ENCODE measurements at regions not wholly inside any gene's neighbourhood (a gene's known extent, or its start where the extent isn't known, plus 50 kb on each side); places are given as distances from the start of the nearest gene placed in this dataset.

DNA sequence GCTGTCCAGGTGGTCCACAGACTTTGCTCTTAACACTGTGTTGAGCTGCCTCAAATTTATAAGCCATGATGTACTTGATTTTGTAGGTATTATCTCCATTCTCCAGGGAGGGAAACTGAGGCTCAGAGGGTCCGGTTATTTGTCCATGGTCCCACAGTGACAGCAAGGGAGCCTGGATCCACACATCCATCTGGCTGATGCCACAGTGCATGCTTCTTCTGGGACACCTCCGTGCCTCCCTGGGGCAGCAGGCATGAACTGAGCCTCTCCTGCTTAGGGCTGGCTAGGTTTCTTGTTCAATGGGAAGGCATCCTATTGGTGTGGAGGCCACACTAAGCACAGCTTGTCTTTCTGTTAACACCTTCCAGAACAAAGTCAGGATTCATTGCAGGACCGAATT lies 317.3 kb downstream of the AJAP1 start:
- no peaks in the 10 kb centered on the region for H3K9me3 ChIP-seq (ENCODE audit: insufficient read depth, low read depth, low read length)
- no peaks in the 10 kb centered on the region for H3K4me1 ChIP-seq (ENCODE audit: insufficient read depth, low read length)

DNA sequence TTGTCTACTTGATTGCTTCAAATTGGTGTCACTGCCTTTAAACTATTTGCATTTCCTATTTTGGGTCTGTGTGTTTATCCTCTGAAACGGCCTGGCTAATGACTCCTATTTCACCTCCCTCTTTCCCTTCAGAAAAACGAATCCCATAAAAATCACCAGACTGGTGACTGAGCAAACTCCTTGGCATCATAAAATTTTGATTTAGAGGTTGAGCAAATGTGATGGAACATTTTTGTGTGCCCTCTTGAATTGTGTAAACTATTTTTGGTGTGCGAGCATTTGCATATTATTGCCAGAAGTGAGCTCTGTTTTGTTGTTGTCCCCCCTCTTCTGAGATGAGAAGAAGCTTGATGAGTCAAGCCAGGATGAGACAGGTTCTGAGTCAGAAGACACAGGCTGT lies 316.1 kb downstream of the AJAP1 start:
- Histone ChIP-seq H3K9ac (ENCODE audit: low read depth, low read length) (no peak overlapping the region), H3K27ac (ENCODE audit: low read length) (no peak overlapping the region), H3K4me1 (ENCODE audit: insufficient read depth, low read length) (peaks cover 4% of the 10 kb centered on the region; the same call in 1 of the 2 replicates), H3K9me3 (ENCODE audit: insufficient read depth, low read depth, low read length) (no peaks in the 10 kb centered on the region), H3K27me3 (ENCODE audit: insufficient read depth, low read length) (no peaks in the 10 kb centered on the region), H3K4me3 (ENCODE audit: low read length) (no peak overlapping the region), H3K36me3 (ENCODE audit: insufficient read depth, low read depth, low read length) (no peaks in the 10 kb centered on the region)

More for the DNA sequence above, 317.3 kb downstream of the AJAP1 start:
- Histone ChIP-seq H3K36me3 (ENCODE audit: insufficient read depth, low read depth, low read length) (no peaks in the 10 kb centered on the region), H3K27ac (ENCODE audit: low read length) (no peak overlapping the region), H3K27me3 (ENCODE audit: insufficient read depth, low read length) (no peaks in the 10 kb centered on the region), H3K9ac (ENCODE audit: low read depth, low read length) (no peak overlapping the region), H3K4me3 (ENCODE audit: low read length) (no peak overlapping the region)

DNA sequence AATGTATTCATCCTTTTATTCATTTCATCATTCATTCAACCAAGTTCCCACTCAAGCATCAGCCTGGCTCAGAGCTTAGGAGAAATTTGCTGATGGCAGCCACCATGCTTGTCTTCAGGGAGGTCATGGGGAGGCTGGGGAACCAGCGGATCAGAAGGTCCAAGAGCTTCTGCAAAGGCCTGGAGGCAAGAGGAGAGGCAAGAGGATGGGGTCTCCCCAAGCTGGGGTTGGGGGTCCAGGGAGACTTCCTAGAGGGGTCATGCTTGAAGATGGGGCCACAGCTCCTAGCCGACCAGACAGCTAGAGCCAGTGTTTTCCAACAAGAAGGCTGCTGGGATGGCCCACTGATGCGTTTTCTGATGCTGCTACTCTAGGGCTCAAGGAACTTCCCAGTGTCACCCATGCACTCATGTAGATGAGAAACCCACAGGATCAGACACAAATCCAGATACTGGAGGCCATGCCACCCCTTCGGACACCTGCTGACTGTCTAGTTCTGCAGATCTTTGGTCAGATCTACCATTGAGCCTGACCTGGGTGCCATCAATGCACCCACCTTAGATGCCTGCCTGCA lies 315.2 kb downstream of the AJAP1 start:
- Histone ChIP-seq H3K4me3 (ENCODE audit: low read length) (no peak overlapping the region), H3K9me3 (ENCODE audit: insufficient read depth, low read depth, low read length) (no peaks in the 10 kb centered on the region), H3K27ac (ENCODE audit: low read length) (no peak overlapping the region), H3K36me3 (ENCODE audit: insufficient read depth, low read depth, low read length) (no peaks in the 10 kb centered on the region), H3K4me1 (ENCODE audit: insufficient read depth, low read length) (peaks cover 8% of the 10 kb centered on the region; the same call in 1 of the 2 replicates), H3K9ac (ENCODE audit: low read depth, low read length) (no peak overlapping the region), H3K27me3 (ENCODE audit: insufficient read depth, low read length) (no peaks in the 10 kb centered on the region)

DNA sequence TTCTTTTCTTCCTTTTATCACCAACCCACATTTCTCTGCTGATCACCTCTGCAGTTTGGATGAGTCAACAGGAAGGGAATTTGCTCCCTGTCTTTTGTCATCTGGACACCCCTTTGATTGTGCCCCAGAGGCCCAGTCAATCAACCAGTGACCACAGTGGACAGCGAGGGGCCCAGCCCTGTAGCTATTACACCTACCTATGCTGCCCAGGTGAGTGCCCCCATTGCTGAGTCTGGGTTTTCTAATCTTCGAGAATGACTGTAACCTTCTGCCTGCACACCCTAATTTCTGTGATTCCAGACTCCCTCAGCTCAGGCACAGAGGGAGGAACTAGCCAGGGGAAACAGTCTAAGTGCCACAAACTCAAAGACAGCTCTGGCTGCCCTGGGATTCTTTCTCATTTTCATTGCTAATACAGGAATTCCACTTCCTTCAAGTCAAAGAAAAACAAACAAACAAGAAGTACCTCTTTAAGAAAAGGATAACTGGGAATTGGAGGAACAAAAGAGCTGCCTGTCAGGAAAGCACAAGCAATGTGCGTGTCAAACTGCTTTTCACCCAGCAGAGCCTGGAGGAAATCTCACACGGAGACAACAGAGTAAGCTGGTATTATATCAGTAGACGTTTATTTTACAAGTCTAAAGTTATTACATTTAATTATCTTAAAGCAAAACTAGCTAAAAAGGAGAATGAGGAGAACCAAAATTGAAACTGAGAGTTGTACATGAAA lies 311.1 kb downstream of the AJAP1 start:
- H3K9ac ChIP-seq (ENCODE audit: low read depth, low read length): no peak overlapping the region
- H3K4me1 ChIP-seq (ENCODE audit: insufficient read depth, low read length): peaks cover 8% of the 10 kb centered on the region; the same call in 1 of the 2 replicates
- H3K36me3 ChIP-seq (ENCODE audit: insufficient read depth, low read depth, low read length): no peaks in the 10 kb centered on the region
- no peak overlapping the region for H3K27ac ChIP-seq (ENCODE audit: low read length)
- H3K4me3 ChIP-seq (ENCODE audit: low read length): no peak overlapping the region
- H3K9me3 ChIP-seq (ENCODE audit: insufficient read depth, low read depth, low read length): no peaks in the 10 kb centered on the region
- H3K27me3 ChIP-seq (ENCODE audit: insufficient read depth, low read length): no peaks in the 10 kb centered on the region

DNA sequence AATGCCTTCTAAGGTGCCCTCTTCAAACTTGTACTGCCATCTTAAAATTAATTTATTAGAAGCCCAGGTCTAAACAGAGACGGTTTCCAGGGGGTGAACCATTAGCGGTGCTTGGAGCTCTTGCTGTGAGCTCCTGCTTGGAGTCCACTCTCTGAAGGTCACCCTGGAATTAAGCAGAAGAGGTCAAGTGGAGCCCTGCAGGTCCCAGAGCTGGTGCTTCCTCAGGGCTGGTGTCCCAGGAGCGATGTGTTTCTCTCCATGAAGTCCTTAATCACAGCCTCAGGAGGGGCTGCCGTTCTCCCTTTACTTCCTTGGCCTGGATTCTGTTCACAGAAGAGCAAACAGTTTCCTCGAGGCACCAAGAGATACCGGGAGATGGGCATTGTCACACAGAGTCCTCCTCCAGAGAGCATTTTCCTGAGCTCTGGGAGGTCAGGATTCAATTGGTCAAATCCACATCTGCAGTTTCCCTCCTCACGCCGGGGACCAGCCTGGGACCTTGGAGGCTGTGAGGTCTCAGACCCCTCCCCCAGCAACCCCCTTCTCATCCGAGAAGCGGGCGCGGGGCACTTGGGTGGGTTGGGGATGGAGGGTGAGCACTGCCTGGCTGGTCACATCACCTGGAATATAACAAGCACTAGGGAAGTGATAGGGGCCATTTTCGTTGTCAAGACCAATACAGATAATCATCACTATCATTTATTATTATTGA lies 310.4 kb downstream of the AJAP1 start:
- no peaks in the 10 kb centered on the region for H3K9me3 ChIP-seq (ENCODE audit: insufficient read depth, low read depth, low read length)
- H3K27me3 ChIP-seq (ENCODE audit: insufficient read depth, low read length): no peaks in the 10 kb centered on the region
- H3K4me1 ChIP-seq (ENCODE audit: insufficient read depth, low read length): peaks cover 8% of the 10 kb centered on the region; the same call in 1 of the 2 replicates
- no peaks in the 10 kb centered on the region for H3K36me3 ChIP-seq (ENCODE audit: insufficient read depth, low read depth, low read length)
- no peak overlapping the region for H3K4me3 ChIP-seq (ENCODE audit: low read length)
- no peak overlapping the region for H3K27ac ChIP-seq (ENCODE audit: low read length)
- no peak overlapping the region for H3K9ac ChIP-seq (ENCODE audit: low read depth, low read length)

DNA sequence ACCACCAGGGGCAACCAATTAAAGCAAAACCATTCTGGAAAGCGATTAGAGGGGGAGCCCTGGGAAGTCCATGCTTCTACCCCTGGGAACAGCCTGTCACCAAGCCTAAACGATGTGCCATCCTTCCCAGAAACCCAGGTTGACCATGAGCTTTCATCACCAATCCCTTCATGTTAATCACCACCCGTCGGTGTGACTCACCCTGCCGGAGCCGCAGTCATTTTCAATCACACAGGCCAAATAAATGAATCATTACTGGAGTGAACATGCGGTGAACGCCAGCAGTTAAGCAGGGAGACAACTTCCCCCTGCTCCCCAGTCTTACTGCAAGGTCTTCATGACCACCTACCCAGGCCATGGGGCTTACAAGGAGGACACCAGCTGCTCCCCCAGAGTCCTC lies 308.8 kb downstream of the AJAP1 start:
- H3K9me3 ChIP-seq (ENCODE audit: insufficient read depth, low read depth, low read length): no peaks in the 10 kb centered on the region
- peaks cover 8% of the 10 kb centered on the region; the same call in 1 of the 2 replicates for H3K4me1 ChIP-seq (ENCODE audit: insufficient read depth, low read length)
- H3K36me3 ChIP-seq (ENCODE audit: insufficient read depth, low read depth, low read length): no peaks in the 10 kb centered on the region
- no peak overlapping the region for H3K27ac ChIP-seq (ENCODE audit: low read length)
- no peak overlapping the region for H3K4me3 ChIP-seq (ENCODE audit: low read length)
- no peak overlapping the region for H3K9ac ChIP-seq (ENCODE audit: low read depth, low read length)
- H3K27me3 ChIP-seq (ENCODE audit: insufficient read depth, low read length): no peaks in the 10 kb centered on the region

DNA sequence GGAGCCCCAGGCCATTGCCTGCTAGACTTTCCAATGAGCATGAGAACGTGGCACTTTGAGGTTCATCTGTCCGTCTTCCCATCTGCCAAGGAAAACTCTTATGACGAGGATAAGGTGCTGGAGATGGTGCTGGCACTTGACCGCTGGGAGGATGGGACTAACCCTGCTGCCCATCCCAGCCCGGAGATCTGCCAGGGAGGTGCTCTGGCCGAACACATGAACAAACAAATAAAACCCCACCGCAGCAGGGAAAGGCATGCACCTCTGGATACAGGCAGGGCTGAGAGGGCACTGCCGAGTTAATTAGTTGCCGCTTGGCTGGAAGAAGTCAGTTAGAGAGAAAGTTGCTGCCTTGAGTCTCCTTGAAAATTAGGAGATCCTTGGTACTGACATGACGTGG lies 308.4 kb downstream of the AJAP1 start:
- Histone ChIP-seq H3K4me3 (ENCODE audit: low read length) (no peak overlapping the region), H3K4me1 (ENCODE audit: insufficient read depth, low read length) (peaks cover 8% of the 10 kb centered on the region; the same call in 1 of the 2 replicates), H3K36me3 (ENCODE audit: insufficient read depth, low read depth, low read length) (no peaks in the 10 kb centered on the region), H3K9ac (ENCODE audit: low read depth, low read length) (no peak overlapping the region), H3K27me3 (ENCODE audit: insufficient read depth, low read length) (no peaks in the 10 kb centered on the region), H3K27ac (ENCODE audit: low read length) (no peak overlapping the region), H3K9me3 (ENCODE audit: insufficient read depth, low read depth, low read length) (no peaks in the 10 kb centered on the region)

DNA sequence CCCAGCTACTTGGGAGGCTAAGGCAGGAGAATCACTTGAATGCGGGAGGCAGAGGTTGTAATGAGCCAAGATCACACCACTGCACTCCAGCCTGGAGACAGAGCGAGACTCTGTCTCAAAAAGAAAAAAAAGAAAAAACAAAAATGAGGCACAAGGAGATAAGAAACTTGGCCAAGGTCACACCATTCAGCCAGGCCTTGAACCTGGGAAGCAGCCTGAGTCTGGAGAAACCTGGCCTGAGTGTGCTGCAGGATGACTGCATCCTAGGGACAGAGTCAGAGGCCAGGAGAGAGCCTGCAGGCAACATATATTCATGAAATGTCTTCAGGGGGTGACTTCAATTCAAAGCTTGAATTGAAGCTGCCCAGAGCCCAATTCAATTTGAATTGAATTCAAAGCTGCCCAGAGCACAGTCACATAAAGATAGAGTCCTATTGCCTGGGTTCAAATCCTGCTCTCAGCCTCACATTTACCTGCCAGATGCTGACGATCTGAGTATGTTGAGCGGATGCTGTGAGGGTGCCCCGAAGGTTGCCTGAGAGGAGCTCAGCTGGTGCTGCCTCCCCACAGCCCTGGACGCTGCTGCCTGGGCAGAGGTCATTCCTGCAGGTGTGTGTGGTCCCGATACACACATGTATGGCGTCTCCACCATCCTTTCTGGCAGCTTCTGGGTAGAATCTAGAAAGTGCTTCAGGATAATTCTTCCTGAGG lies 307.7 kb downstream of the AJAP1 start:
- Histone ChIP-seq H3K4me3 (ENCODE audit: low read length) (no peak overlapping the region), H3K9ac (ENCODE audit: low read depth, low read length) (no peak overlapping the region), H3K36me3 (ENCODE audit: insufficient read depth, low read depth, low read length) (no peaks in the 10 kb centered on the region), H3K4me1 (ENCODE audit: insufficient read depth, low read length) (peaks cover 8% of the 10 kb centered on the region; the same call in 1 of the 2 replicates), H3K9me3 (ENCODE audit: insufficient read depth, low read depth, low read length) (no peaks in the 10 kb centered on the region), H3K27me3 (ENCODE audit: insufficient read depth, low read length) (no peaks in the 10 kb centered on the region), H3K27ac (ENCODE audit: low read length) (no peak overlapping the region)

DNA sequence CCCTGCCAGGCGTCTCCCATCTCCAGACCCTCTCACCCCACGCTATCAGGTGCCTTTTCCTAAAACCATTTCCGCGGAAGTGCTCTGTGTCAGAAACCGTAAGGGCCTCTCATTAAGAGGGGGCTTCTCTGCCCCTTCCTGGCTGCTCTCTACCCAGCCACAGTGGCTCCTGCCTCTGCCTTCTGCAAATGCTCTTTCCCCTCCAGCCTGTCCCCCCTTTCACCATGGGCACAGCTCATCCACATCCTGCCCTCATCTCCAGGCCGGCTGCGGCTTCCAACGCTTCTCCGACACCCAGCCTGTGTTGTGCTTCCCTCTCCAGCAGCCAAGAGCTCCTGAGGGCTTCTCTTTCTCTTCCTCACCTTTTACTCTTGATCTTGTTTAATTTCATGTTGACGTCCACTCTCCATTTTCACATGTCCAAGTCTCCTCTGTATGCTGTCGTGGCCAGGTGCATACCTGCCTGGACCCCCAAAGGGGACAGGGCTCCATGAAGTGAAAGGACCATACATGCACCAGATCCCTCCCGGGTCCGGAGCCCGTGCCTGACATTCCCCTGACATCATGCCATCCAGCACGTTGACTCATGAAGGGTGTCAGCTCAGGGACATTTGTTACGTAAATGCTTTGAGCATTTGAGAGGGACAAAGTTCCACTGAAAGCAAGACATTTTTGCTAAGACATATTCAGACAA lies 306.5 kb downstream of the AJAP1 start:
- H3K27ac ChIP-seq (ENCODE audit: low read length): no peak overlapping the region
- no peak overlapping the region for H3K4me3 ChIP-seq (ENCODE audit: low read length)
- H3K4me1 ChIP-seq (ENCODE audit: insufficient read depth, low read length): peaks cover 8% of the 10 kb centered on the region; the same call in 1 of the 2 replicates
- H3K27me3 ChIP-seq (ENCODE audit: insufficient read depth, low read length): no peaks in the 10 kb centered on the region
- no peak overlapping the region for H3K9ac ChIP-seq (ENCODE audit: low read depth, low read length)
- no peaks in the 10 kb centered on the region for H3K36me3 ChIP-seq (ENCODE audit: insufficient read depth, low read depth, low read length)
- H3K9me3 ChIP-seq (ENCODE audit: insufficient read depth, low read depth, low read length): no peaks in the 10 kb centered on the region

DNA sequence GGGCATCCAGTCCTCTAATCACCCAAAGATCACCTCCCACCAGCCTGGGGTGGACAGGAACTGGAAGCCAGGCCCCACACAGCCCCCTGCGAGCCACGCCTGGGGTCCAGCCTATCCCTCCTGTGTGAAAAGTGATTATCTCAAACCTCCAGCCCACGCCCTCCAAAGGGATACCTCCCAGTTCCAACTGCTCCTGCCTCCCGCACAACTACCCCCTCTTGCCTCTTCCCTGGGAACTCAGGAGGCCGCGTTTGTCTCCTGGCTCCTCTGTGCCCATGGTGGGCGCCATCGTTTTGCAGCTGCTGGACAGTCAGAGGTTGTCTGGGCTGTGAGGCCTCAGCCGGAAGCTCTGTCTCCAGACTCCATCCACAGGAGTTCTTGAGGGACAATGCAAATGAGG lies 305.9 kb downstream of the AJAP1 start:
- no peaks in the 10 kb centered on the region for H3K9me3 ChIP-seq (ENCODE audit: insufficient read depth, low read depth, low read length)
- H3K27me3 ChIP-seq (ENCODE audit: insufficient read depth, low read length): no peaks in the 10 kb centered on the region

DNA sequence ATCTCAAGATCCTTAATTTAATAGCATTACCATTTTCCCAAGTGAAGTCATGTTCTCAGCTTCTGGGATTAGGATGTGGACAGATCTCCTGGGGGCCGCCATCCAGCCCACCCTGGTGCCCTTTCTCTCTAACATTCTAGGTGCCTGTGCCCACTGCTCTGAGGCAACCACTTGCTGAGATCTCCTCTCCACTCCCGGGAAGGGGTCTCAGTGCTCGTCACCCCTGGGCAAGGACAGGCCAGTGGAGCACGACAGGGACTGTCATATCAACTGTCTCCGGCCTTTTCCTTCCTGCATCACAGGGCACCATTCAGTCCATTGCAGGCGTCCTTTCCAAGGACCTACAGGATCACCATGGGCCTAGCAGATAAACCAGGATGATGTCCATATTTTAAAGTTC lies 304.8 kb downstream of the AJAP1 start:
- Histone ChIP-seq H3K4me1 (ENCODE audit: insufficient read depth, low read length) (no peaks in the 10 kb centered on the region), H3K4me3 (ENCODE audit: low read length) (no peak overlapping the region), H3K27ac (ENCODE audit: low read length) (no peak overlapping the region), H3K36me3 (ENCODE audit: insufficient read depth, low read depth, low read length) (no peaks in the 10 kb centered on the region), H3K9ac (ENCODE audit: low read depth, low read length) (no peak overlapping the region), H3K9me3 (ENCODE audit: insufficient read depth, low read depth, low read length) (peaks cover 10% of the 10 kb centered on the region), H3K27me3 (ENCODE audit: insufficient read depth, low read length) (no peaks in the 10 kb centered on the region)

More for the DNA sequence above, 305.9 kb downstream of the AJAP1 start:
- H3K9ac ChIP-seq (ENCODE audit: low read depth, low read length): no peak overlapping the region
- H3K4me3 ChIP-seq (ENCODE audit: low read length): no peak overlapping the region
- peaks cover 2% of the 10 kb centered on the region; the same call in 1 of the 2 replicates for H3K4me1 ChIP-seq (ENCODE audit: insufficient read depth, low read length)
- H3K27ac ChIP-seq (ENCODE audit: low read length): no peak overlapping the region
- H3K36me3 ChIP-seq (ENCODE audit: insufficient read depth, low read depth, low read length): no peaks in the 10 kb centered on the region

Measured in iPS-20b (cell line).